ENCODE measurements at regions not wholly inside any gene's neighbourhood (a gene's known extent, or its start where the extent isn't known, plus 50 kb on each side); places are given as distances from the start of the nearest gene placed in this dataset.

DNA sequence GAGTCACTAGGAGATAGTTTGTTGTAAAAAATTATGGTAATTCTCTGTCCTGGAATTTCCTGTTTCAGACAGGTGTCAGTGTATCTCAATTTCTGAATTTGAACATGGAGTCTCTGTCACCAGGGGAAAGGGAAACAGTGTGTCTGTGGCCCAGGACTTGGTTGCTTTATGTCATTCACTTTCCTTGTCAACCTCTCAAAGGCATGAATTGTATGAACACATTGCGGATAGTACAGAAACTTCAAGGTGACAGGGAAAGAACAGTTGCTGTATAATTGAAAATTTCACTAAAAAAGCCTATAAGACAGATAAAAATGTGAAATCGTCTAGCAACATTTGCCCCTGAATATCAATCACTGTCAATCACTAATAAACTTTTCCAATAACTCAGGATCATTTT is 175.0 kb upstream of the DPH6 start:
- Mint-ChIP-seq H3K4me1 (ENCODE audit: low read depth) (no peaks in the 10 kb centered on the region), H3K9me3 (no peaks in the 10 kb centered on the region), H3K4me3 (no peak overlapping the region), H3K27me3 (peaks cover 7% of the 10 kb centered on the region), H3K27ac (no peak overlapping the region), H3K36me3 (ENCODE audit: low read depth) (no peaks in the 10 kb centered on the region)
- DNase-seq: no peak

DNA sequence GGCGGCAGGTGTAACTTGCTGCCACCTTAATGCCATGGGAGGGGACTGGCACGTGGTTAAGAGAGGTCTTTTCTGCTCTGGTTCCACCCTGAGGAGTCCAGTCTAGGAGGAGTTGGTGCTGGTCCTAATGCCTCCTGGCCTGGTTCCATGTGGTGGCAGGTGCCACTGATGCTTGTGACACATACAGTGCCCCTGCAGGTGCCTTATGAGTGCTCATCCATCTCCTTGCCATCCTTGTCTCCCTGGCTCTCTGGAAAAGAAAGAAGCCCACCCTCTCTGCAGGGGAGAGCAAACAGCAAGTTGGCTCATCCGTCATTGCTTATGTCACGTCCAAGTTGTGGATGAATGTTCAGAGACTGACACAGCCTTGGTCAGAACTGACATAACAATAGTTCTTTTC is 175.8 kb upstream of the DPH6 start:
- no peak overlapping the region for H3K4me3 Mint-ChIP-seq
- no peaks in the 10 kb centered on the region for H3K9me3 Mint-ChIP-seq
- H3K27ac Mint-ChIP-seq: no peak overlapping the region
- no peak for DNase-seq
- H3K4me1 Mint-ChIP-seq (ENCODE audit: low read depth): no peaks in the 10 kb centered on the region
- no peaks in the 10 kb centered on the region for H3K36me3 Mint-ChIP-seq (ENCODE audit: low read depth)
- peaks cover 7% of the 10 kb centered on the region for H3K27me3 Mint-ChIP-seq

DNA sequence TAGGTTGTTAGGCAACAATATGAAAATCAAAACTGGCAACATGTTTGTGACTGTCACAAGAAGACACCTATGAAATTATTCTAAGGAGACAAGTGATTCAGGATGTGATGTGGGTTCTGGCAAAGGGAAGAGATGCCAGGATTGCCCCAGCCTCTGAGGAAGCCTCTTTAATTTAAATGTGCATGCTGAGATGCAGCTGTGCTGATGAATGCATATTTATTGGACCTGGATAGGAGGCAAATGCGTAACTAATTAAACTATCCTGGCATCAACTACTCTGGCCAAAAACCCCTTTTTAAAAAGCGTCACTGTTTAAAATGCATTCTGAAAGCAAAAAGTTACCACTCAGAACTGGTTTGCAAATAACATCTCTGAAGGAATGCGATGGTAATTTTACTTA is 176.5 kb upstream of the DPH6 start:
- DNase-seq: no peak
- Mint-ChIP-seq H3K27me3 (peaks cover 7% of the 10 kb centered on the region), H3K36me3 (ENCODE audit: low read depth) (no peaks in the 10 kb centered on the region), H3K4me1 (ENCODE audit: low read depth) (no peaks in the 10 kb centered on the region), H3K4me3 (no peak overlapping the region), H3K27ac (no peak overlapping the region), H3K9me3 (peaks cover under 1% of the 10 kb centered on the region)

DNA sequence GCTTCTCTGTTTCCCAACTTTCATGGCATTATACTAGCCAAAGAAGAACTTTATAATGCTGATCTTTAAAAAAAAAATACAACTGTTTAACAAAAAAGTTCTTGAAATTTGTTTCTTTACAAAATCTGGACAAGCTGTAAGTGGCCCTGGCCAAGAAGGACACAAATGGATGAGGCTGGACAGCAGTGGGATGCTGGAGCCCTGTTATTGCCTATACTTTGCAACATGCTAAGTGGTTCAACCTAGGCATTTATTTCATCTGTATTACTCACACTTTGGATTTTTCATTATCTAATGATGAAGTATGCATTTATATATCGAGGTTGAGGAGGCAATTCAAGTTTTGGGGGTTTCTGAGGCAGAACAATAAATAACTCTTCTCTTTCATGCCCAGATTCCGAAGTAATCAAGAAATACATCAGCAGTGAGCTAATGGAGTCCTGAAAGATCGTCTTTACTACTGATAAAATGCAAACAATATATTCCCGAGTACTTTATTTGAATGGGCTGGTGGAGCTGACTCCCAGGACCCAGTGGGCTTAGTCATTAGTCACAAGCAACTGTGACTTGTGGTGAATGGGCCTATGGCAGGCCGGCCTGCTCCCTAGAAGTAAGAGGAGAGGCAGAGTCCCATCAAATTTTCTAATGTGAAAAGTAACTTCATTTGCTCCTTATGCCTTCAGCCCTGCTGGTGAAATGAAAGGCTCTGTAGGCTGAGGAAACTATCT is 177.3 kb upstream of the DPH6 start:
- DNase-seq: no peak
- Mint-ChIP-seq H3K4me1 (ENCODE audit: low read depth) (no peaks in the 10 kb centered on the region), H3K4me3 (no peak overlapping the region), H3K36me3 (ENCODE audit: low read depth) (no peaks in the 10 kb centered on the region), H3K27ac (no peak overlapping the region), H3K27me3 (peaks cover 7% of the 10 kb centered on the region), H3K9me3 (peaks cover 2% of the 10 kb centered on the region)

DNA sequence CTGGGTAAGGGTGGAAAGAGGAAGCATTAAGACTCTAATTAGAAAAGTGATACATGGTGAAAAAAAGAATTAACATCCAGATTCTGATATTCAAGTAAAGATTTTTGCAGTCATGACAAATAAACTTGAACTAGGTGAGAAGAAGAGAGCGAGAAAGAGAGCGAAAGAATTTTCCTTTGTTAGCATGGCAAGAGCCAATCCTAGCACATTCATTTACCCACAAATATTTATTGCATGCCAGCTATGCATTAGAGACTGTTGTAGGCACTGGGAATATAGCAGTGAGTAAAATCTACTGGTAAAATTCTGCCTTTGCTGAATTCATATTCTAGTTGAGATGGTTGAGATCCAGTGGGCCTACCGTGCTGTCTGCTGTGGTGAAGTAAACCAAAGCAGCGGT is 177.9 kb upstream of the DPH6 start:
- Mint-ChIP-seq H3K36me3 (ENCODE audit: low read depth) (no peaks in the 10 kb centered on the region), H3K27me3 (peaks cover 7% of the 10 kb centered on the region), H3K4me1 (ENCODE audit: low read depth) (no peaks in the 10 kb centered on the region), H3K4me3 (no peak overlapping the region), H3K9me3 (peaks cover 2% of the 10 kb centered on the region), H3K27ac (no peak overlapping the region)
- DNase-seq: no peak

DNA sequence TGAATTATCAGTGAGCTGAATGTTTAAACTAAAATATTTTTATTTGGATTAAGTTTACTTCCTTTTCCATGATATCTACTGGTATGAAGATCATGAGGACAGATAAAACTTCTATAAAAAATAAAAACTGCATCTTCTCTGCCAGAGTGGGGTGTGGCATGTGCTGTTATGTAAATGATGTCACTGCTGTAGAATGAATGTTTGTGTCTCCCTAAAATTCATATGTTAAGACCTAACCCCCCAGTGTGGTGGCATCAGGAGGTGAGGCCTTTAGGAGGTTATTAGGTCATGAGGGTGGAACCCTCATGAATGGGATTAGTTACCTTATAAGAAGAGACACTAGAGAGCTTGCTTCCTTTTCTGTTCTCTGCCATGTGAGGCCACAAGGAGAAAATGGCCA is 178.7 kb upstream of the DPH6 start:
- Mint-ChIP-seq H3K9me3 (peaks cover 2% of the 10 kb centered on the region), H3K4me3 (no peak overlapping the region), H3K27ac (no peak overlapping the region), H3K4me1 (ENCODE audit: low read depth) (no peaks in the 10 kb centered on the region), H3K27me3 (peaks cover 7% of the 10 kb centered on the region), H3K36me3 (ENCODE audit: low read depth) (no peaks in the 10 kb centered on the region)
- no peak for DNase-seq

DNA sequence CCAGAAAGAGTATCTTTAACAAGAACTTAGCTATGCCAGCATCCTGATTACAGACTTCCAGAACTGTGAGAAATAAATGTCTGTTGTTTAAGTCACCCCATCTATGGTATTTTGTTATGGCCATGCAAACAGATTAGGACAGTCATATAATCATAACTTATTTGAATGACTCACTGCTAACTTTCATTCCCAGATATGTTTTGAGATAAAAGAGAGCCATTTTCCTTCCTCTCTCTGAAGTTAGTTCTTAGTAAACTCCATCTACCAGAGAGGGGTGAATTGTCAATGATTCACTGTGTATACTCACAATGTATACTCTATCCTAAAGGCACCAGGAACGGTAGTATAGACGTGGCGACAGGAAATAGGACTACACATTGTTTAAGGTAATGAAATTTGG is 179.4 kb upstream of the DPH6 start:
- no peaks in the 10 kb centered on the region for H3K36me3 Mint-ChIP-seq (ENCODE audit: low read depth)
- peaks cover 2% of the 10 kb centered on the region for H3K9me3 Mint-ChIP-seq
- DNase-seq: no peak
- no peak overlapping the region for H3K4me3 Mint-ChIP-seq
- H3K4me1 Mint-ChIP-seq (ENCODE audit: low read depth): no peaks in the 10 kb centered on the region
- peaks cover 6% of the 10 kb centered on the region for H3K27me3 Mint-ChIP-seq
- H3K27ac Mint-ChIP-seq: no peak overlapping the region

DNA sequence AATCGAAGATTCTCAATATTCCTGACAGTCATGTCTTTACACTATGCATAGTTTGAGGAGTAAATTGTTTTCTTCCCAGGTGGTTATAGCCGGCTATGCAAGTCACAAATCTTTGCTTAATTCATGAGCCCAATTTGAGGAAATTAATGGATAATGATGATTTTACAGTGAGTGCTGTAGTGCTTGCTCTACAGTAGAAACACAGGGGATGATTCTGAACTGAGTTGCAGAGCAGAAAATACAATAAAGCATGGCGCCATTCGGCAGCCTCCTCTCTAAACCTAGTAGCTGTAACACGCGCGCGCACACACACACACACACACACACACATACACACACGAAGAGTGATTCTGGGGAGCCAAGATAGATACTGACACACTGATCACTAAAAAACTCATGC is 181.7 kb upstream of the DPH6 start:
- Mint-ChIP-seq H3K36me3 (ENCODE audit: low read depth) (no peaks in the 10 kb centered on the region), H3K4me1 (ENCODE audit: low read depth) (no peaks in the 10 kb centered on the region), H3K9me3 (peaks cover 2% of the 10 kb centered on the region), H3K4me3 (no peak overlapping the region), H3K27ac (no peak overlapping the region), H3K27me3 (peaks cover 8% of the 10 kb centered on the region)
- DNase-seq: no peak

DNA sequence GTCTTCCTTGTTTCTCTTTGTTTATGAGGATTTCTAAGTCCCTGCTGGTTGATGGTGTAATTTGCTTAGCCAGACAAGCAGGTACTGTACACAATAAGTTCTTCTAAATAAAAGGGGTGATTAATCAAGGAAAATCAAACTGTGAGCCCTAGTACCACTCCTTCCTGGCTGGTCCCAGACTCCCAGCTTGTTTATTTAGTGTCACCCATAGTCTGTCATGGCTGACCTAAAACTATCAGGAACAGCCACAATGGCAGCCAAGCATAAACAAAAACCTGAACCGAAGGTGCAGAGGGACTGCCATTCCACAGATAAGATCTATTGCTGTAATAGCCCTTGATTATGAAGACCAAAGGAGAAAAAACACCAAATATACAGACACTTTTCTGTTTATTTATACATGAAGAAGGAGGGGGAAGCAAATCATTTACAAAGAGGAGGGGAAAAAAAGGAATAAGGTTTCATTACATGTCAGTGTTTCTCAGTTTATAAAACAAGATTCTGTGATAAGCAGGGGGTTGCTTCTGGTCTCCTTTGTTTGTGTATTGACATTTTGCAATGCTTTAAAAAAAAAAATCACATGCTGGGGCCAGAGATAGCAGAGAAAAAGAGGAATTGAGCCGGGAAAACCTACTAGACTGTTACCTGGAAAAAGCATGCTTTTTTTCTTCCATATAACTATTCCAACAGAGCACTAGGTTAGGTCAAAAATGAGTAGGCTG is 182.4 kb upstream of the DPH6 start:
- peaks cover 2% of the 10 kb centered on the region for H3K9me3 Mint-ChIP-seq
- DNase-seq: no peak
- no peak overlapping the region for H3K27ac Mint-ChIP-seq
- peaks cover 8% of the 10 kb centered on the region for H3K27me3 Mint-ChIP-seq
- no peaks in the 10 kb centered on the region for H3K4me1 Mint-ChIP-seq (ENCODE audit: low read depth)
- no peak overlapping the region for H3K4me3 Mint-ChIP-seq
- H3K36me3 Mint-ChIP-seq (ENCODE audit: low read depth): no peaks in the 10 kb centered on the region

DNA sequence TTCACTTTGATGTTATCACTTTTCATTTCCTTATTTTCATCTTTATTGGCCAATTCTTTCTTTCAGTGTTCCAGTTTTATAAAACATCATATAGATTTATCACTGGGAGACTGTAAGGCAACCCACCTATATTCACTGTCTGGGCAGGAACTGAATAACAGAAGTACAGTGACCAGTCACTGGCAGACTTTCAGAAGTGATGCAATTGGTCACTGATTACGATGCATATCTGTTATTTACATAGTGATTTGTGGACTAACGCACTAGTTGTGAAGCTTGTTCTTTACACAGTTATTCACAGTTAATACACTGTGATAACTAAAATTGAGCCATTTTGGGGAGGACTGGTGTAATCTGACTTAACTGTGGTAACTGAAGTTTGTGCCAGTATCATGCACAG is 190.2 kb upstream of the DPH6 start:
- DNase-seq: no peak
- no peak overlapping the region for H3K27ac Mint-ChIP-seq

DNA sequence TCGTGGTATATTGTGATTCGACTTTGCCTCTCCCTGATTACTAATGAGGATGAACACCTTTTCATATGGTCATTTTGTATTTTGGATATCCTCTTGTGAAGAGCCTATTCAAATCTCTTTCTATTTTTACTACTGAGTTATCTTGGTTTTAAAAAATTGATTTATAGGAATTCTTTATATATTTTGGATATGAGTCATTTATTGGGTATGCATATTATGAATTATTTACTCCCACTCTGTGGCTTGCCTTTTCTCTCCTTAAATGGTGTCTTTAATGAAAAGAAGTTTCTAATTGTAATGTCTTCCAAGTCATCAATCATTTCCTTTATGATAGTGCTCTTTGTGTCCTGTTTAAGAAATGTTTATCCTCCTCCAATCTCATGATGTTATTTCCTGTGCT is 191.5 kb upstream of the DPH6 start:
- no peak for DNase-seq
- H3K4me1 Mint-ChIP-seq (ENCODE audit: low read depth): no peaks in the 10 kb centered on the region
- H3K27ac Mint-ChIP-seq: no peak overlapping the region
- no peak overlapping the region for H3K4me3 Mint-ChIP-seq
- no peaks in the 10 kb centered on the region for H3K27me3 Mint-ChIP-seq
- no peaks in the 10 kb centered on the region for H3K9me3 Mint-ChIP-seq
- no peaks in the 10 kb centered on the region for H3K36me3 Mint-ChIP-seq (ENCODE audit: low read depth)

More for the DNA sequence above, 190.2 kb upstream of the DPH6 start:
- H3K4me3 Mint-ChIP-seq: no peak overlapping the region
- no peaks in the 10 kb centered on the region for H3K4me1 Mint-ChIP-seq (ENCODE audit: low read depth)
- H3K27me3 Mint-ChIP-seq: peaks cover 3% of the 10 kb centered on the region
- H3K36me3 Mint-ChIP-seq (ENCODE audit: low read depth): no peaks in the 10 kb centered on the region
- H3K9me3 Mint-ChIP-seq: no peaks in the 10 kb centered on the region

DNA sequence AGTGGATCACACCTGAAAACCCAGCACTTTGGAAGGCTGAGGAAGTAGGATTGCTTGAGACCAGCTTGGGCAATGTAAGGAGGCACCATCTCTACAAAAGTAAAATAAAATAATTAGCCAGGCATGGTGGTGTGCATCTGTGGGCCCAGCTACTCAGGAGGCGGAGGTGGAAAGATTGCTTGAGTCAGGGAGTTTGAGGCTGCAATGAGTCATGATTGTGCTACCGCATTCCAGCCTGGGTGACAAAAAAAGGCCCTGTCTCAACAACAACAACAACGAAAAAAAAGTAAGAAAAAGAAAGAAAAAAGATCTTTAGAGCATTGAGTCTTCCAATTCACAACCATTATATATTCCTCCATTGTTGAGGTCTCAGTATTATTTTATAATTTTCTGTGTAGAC is 192.4 kb upstream of the DPH6 start:
- no peak for DNase-seq
- no peak overlapping the region for H3K4me3 Mint-ChIP-seq
- H3K9me3 Mint-ChIP-seq: no peaks in the 10 kb centered on the region
- H3K4me1 Mint-ChIP-seq (ENCODE audit: low read depth): no peaks in the 10 kb centered on the region
- no peak overlapping the region for H3K27ac Mint-ChIP-seq
- H3K27me3 Mint-ChIP-seq: peaks cover 2% of the 10 kb centered on the region
- H3K36me3 Mint-ChIP-seq (ENCODE audit: low read depth): no peaks in the 10 kb centered on the region

DNA sequence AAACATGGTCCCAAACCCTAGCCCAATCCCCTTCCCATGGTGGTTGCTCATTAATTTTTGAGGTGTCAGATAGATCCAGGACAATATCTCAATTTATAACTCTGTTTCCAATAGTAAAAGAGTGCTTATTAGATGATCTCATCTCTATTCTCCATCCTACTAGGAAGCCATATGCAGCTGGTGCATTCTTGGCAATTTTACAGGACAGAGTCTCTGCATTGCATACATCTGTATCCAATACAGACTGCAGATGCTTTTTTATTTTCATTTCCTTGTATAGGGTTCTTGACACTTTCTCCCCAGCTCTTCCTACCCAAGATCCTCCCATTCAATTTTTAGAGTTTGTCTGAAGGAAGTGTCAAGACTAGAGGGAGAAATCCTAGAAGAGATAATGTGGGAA is 194.8 kb upstream of the DPH6 start:
- H3K27ac Mint-ChIP-seq: no peak overlapping the region
- no peak overlapping the region for H3K4me3 Mint-ChIP-seq
- peaks cover 10% of the 10 kb centered on the region for H3K27me3 Mint-ChIP-seq
- H3K9me3 Mint-ChIP-seq: no peaks in the 10 kb centered on the region
- no peak for DNase-seq
- no peaks in the 10 kb centered on the region for H3K36me3 Mint-ChIP-seq (ENCODE audit: low read depth)
- H3K4me1 Mint-ChIP-seq (ENCODE audit: low read depth): no peaks in the 10 kb centered on the region

DNA sequence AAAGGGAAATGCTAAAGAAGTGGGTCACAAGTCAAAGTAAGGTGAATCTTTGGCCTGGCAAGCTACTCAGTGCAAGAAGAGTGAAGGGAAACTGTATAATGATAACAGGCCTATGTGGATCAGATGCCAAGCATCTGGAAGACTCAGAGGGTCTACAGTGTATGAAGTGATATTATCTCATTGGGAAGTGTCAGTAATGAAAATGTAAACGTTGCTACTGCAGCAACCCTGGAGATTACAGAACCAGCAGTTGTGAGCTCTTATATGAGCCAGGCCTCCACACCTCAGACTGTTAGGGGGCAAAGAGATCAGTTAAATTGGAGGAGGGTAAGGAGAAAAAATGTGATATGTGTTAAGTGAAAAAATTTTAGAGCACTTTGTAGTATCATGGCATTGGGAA is 195.4 kb upstream of the DPH6 start:
- Mint-ChIP-seq H3K4me1 (ENCODE audit: low read depth) (no peaks in the 10 kb centered on the region), H3K4me3 (no peak overlapping the region), H3K9me3 (no peaks in the 10 kb centered on the region), H3K27ac (no peak overlapping the region), H3K27me3 (peaks cover 10% of the 10 kb centered on the region), H3K36me3 (ENCODE audit: low read depth) (no peaks in the 10 kb centered on the region)
- no peak for DNase-seq

DNA sequence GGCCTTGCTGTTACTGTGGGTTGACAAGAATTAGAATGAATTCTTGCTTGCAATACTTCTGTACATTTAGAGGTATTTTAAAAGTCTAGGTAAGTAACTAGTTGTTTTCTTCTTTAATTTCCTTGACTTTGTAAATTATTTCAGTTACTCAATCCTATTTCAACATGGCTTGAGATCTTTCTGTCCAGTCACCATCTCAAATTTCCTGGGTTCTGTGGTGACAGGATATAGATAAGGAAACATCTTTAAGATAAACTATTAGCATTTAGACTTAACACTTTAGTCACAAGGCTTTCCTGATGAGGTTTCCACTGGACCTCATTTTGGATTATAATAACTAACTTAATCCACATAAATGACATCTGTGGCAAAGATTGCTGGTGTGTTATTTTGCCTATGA is 195.9 kb upstream of the DPH6 start:
- H3K9me3 Mint-ChIP-seq: no peaks in the 10 kb centered on the region
- H3K27me3 Mint-ChIP-seq: peaks cover 10% of the 10 kb centered on the region
- H3K4me3 Mint-ChIP-seq: no peak overlapping the region
- no peaks in the 10 kb centered on the region for H3K4me1 Mint-ChIP-seq (ENCODE audit: low read depth)
- no peak overlapping the region for H3K27ac Mint-ChIP-seq
- no peaks in the 10 kb centered on the region for H3K36me3 Mint-ChIP-seq (ENCODE audit: low read depth)
- DNase-seq: no peak

Measured in activated T-cell treated with anti-CD3 and anti-CD28 coated beads, Interleukin-2, amount 50 U/mL, for 24 hours (primary cell).